Left cardiac atrium (tissue), 4 donors: ENCODE measurements at regions not wholly inside any gene's neighbourhood (a gene's known extent, or its start where the extent isn't known, plus 50 kb on each side); places are given as distances from the start of the nearest gene placed in this dataset.

Source experiments
- ATAC-seq, 2 donors: fragments of 200-7000 bp; cut with Tn5 transposase; one replicate each; pipeline ENCODE4 v1.9.1; 2020; ENCODE audit warnings: mild to moderate bottlenecking in 2 of 2, moderate library complexity in 2 of 2
- DNase-seq: peaks from one replicate; pipeline ENCODE4 v3.0.0-alpha.2; 2020
- intact Hi-C, 2 donors: fragments of 100-400 bp; cut with DNase I; formaldehyde crosslinking; loops; one replicate each; pipeline versions ENCODE4 v1.14.1 to v1.15.1; 2022 to 2023
- donor health status: DM: no; HTN: yes; CAD: no.
- donor health status: DM: no; HTN: yes; CAD: no; lungs with severe emphysema.
- donor health status: DM: yes; HTN: yes; CAD: no.
- donor health status: Dilated cardiomyopathy.

- DNase-seq: no peak
- intact Hi-C loops: no loop called here
- no peak for ATAC-seq
These were observed 99.4 kb upstream of the PEG3 start for GRCh38 chr19:56939951-56940350.

GRCh38 chr19:56942756-56943155 lies 102.2 kb upstream of the PEG3 start:
- DNase-seq (peak; percentile 36), ATAC-seq (peak; percentile 72 to 81)
- intact Hi-C loops: no loop called here

GRCh38 chr19:56946159-56946558 lies 105.6 kb upstream of the PEG3 start:
- no peak for ATAC-seq
- DNase-seq: no peak
- intact Hi-C loops: no loop called here

- intact Hi-C loops: no loop called here
- DNase-seq (no peak), ATAC-seq (no peak)
These were observed 106.7 kb upstream of the PEG3 start for GRCh38 chr19:56947206-56947605.

- intact Hi-C loops: no loop called here
- DNase-seq (no peak), ATAC-seq (no peak)
These were observed 109.1 kb upstream of the PEG3 start for GRCh38 chr19:56949626-56950025.

GRCh38 chr19:56951672-56952071 lies 111.1 kb upstream of the PEG3 start:
- ATAC-seq: no peak
- no peak for DNase-seq
- intact Hi-C loops: no loop called here

- ATAC-seq (no peak), DNase-seq (no peak)
- intact Hi-C loops: no loop called here
These were observed 112.9 kb upstream of the PEG3 start for GRCh38 chr19:56953470-56953869.

GRCh38 chr19:56955637-56956216 lies 115.2 kb upstream of the PEG3 start:
- DNase-seq (no peak), ATAC-seq (peak in 1 of 2 donors; percentile 38)
- intact Hi-C loops: no loop called here

- intact Hi-C loops: no loop called here
- no peak for DNase-seq
- no peak for ATAC-seq
These were observed 116.1 kb upstream of the PEG3 start for GRCh38 chr19:56956503-56957226.

GRCh38 chr19:56959205-56959604 lies 118.7 kb upstream of the PEG3 start:
- no peak for ATAC-seq
- DNase-seq: no peak
- intact Hi-C loops: no loop called here

GRCh38 chr19:56960959-56961543 lies 120.5 kb upstream of the PEG3 start:
- ATAC-seq: peak in 1 of 2 donors; percentile 67
- intact Hi-C loops: no loop called here
- no peak for DNase-seq

- no peak for DNase-seq
- no peak for ATAC-seq
- intact Hi-C loops: no loop called here
These were observed 123.9 kb upstream of the PEG3 start for GRCh38 chr19:56964410-56964920.

- ATAC-seq (peak in 1 of 2 donors; percentile 35), DNase-seq (no peak)
These were observed 125.7 kb upstream of the PEG3 start for GRCh38 chr19:56966225-56966696.

GRCh38 chr19:56966697-56967299 lies 126.3 kb upstream of the PEG3 start:
- intact Hi-C loops: no loop called here
- no peak for DNase-seq

More at GRCh38 chr19:56966225-56966696, 125.7 kb upstream of the PEG3 start:
- intact Hi-C loops: no loop called here

GRCh38 chr19:56969156-56969555 lies 128.6 kb upstream of the PEG3 start:
- no peak for ATAC-seq
- intact Hi-C loops: no loop called here
- no peak for DNase-seq

More at GRCh38 chr19:56966697-56967299, 126.3 kb upstream of the PEG3 start:
- no peak for ATAC-seq

- intact Hi-C loops: no loop called here
- DNase-seq (no peak), ATAC-seq (peak; percentile 43 to 82)
These were observed 129.2 kb upstream of the PEG3 start for GRCh38 chr19:56969759-56970178.

- DNase-seq (no peak), ATAC-seq (no peak)
- intact Hi-C loops: no loop called here
These were observed 130.7 kb upstream of the PEG3 start for GRCh38 chr19:56971230-56971629.

- ATAC-seq (no peak), DNase-seq (no peak)
- intact Hi-C loops: no loop called here
These were observed 131.8 kb upstream of the PEG3 start for GRCh38 chr19:56972291-56972841.

- intact Hi-C loops: no loop called here
- ATAC-seq (no peak), DNase-seq (no peak)
These were observed 133.4 kb upstream of the PEG3 start for GRCh38 chr19:56973713-56974555.
